ENCODE measurements at regions not wholly inside any gene's neighbourhood (a gene's known extent, or its start where the extent isn't known, plus 50 kb on each side); places are given as distances from the start of the nearest gene placed in this dataset.

GRCh38 chr18:6650747-6651146 is 78.8 kb upstream of the ARHGAP28 start:
- no peak for DNase-seq (ENCODE audit: extremely low read depth, insufficient read length)

DNA sequence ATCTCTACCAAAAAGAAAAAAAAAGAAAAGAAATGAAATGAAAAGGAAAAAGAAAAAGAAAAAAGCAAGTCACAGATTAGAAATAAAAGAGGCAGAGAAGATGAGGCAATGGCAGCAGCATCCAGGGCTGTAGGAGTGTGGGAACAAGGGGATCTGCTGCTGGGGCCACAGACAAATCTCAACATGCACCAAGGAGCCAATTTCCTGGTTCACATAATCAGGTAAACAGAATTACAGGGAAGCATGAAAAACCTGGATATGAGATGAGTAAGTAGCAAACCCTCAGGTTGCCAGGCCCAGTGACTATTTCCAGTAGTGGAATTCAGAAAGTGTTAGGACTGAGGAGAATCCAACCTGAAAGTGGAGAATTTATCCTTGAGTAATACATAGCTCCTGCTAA is 77.4 kb upstream of the ARHGAP28 start:
- DNase-seq (ENCODE audit: extremely low read depth, insufficient read length): no peak
- Histone ChIP-seq H3K36me3 (ENCODE audit: control insufficient read depth, insufficient read depth, low read length) (no peaks in the 10 kb centered on the region), H3K4me3 (replicated peaks; ENCODE audit: low read depth, low read length) (no peak overlapping the region), H3K27me3 (replicated peaks; ENCODE audit: control insufficient read depth, insufficient read depth, low read length) (no peaks in the 10 kb centered on the region; the same call in 1 of the 2 replicates)
- TF ChIP-seq, protein P1, sequence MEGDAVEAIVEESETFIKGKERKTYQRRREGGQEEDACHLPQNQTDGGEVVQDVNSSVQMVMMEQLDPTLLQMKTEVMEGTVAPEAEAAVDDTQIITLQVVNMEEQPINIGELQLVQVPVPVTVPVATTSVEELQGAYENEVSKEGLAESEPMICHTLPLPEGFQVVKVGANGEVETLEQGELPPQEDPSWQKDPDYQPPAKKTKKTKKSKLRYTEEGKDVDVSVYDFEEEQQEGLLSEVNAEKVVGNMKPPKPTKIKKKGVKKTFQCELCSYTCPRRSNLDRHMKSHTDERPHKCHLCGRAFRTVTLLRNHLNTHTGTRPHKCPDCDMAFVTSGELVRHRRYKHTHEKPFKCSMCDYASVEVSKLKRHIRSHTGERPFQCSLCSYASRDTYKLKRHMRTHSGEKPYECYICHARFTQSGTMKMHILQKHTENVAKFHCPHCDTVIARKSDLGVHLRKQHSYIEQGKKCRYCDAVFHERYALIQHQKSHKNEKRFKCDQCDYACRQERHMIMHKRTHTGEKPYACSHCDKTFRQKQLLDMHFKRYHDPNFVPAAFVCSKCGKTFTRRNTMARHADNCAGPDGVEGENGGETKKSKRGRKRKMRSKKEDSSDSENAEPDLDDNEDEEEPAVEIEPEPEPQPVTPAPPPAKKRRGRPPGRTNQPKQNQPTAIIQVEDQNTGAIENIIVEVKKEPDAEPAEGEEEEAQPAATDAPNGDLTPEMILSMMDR (IDR thresholded peaks at IDR 0.05; ENCODE audit: insufficient read depth, low read length, poor library complexity, severe bottlenecking): no peak

More at GRCh38 chr18:6650747-6651146, 78.8 kb upstream of the ARHGAP28 start:
- Histone ChIP-seq H3K4me3 (replicated peaks; ENCODE audit: low read depth, low read length) (no peak overlapping the region), H3K27me3 (replicated peaks; ENCODE audit: control insufficient read depth, insufficient read depth, low read length) (no peaks in the 10 kb centered on the region; the same call in 1 of the 2 replicates), H3K36me3 (ENCODE audit: control insufficient read depth, insufficient read depth, low read length) (no peaks in the 10 kb centered on the region)
- TF ChIP-seq, protein P1 (IDR thresholded peaks at IDR 0.05; ENCODE audit: insufficient read depth, low read length, poor library complexity, severe bottlenecking): no peak

DNA sequence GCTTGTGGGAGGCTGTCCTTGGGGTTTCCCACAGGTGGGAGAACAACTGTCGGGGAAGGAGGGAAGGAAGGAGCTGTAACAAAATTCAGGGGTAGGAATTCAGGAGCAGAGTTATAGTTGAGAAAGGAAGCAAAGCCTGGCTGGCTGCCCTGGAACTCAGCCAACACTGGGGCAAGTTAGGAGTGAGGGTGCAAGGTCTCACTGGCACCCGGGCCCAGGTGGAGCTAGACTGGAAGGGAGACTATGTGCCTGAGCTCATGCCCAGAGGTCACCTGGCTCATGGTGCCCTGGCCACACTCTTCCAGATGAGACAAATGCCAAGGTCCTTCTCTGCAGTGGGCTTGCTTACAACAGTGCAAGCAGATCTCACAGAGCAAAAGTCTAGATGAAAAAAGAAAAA is 75.6 kb upstream of the ARHGAP28 start:
- H3K27me3 ChIP-seq (replicated peaks; ENCODE audit: control insufficient read depth, insufficient read depth, low read length): no peaks in the 10 kb centered on the region; the same call in 1 of the 2 replicates
- TF ChIP-seq, protein P1 (IDR thresholded peaks at IDR 0.05; ENCODE audit: insufficient read depth, low read length, poor library complexity, severe bottlenecking): no peak
- no peak overlapping the region for H3K4me3 ChIP-seq (replicated peaks; ENCODE audit: low read depth, low read length)
- no peak for DNase-seq (ENCODE audit: extremely low read depth, insufficient read length)
- H3K36me3 ChIP-seq (ENCODE audit: control insufficient read depth, insufficient read depth, low read length): no peaks in the 10 kb centered on the region

DNA sequence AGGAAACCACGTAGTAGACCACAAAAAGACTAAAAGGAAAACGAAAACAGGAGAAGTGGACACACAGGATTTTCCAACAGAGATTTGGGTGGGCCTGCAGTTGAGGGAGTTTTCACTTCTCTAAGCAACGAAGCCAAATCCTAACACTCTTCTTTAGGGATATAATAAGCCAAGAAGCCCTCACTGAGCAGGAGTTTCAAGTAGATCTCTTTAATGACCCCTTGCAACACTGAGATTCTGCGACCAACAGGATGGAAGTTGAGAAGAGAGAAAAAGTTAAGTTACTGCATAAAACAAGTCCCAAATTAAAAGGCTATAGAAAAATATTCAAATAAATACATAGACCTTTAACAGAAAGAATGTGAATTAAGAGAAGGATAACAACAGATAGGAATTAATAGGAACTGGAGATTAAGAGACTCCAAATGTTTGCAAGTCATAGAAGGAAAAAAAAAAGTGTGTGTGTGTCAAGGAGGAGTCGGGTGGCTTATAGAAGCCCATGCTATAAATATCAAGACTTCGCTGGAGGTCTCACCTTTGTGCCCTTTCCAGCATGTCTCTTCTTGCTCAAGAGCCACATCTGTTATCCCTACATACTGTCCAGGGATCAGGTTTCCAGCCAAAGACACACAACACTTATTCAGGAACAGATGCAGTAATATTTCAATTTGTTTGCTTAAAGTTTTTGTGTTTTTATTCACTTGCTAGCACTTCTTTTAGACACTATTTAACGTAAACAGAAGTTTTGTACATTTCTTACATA is 69.4 kb upstream of the ARHGAP28 start:
- no peak for DNase-seq (ENCODE audit: extremely low read depth, insufficient read length)
- Histone ChIP-seq H3K4me3 (replicated peaks; ENCODE audit: low read depth, low read length) (no peak overlapping the region), H3K36me3 (ENCODE audit: control insufficient read depth, insufficient read depth, low read length) (no peaks in the 10 kb centered on the region), H3K27me3 (replicated peaks; ENCODE audit: control insufficient read depth, insufficient read depth, low read length) (no peaks in the 10 kb centered on the region; the same call in 1 of the 2 replicates)
- TF ChIP-seq, protein P1 (IDR thresholded peaks at IDR 0.05; ENCODE audit: insufficient read depth, low read length, poor library complexity, severe bottlenecking): no peak

- TF ChIP-seq, protein P1 (IDR thresholded peaks at IDR 0.05; ENCODE audit: insufficient read depth, low read length, poor library complexity, severe bottlenecking): no peak
- Histone ChIP-seq H3K27me3 (replicated peaks; ENCODE audit: control insufficient read depth, insufficient read depth, low read length) (no peaks in the 10 kb centered on the region; the same call in 1 of the 2 replicates), H3K4me3 (replicated peaks; ENCODE audit: low read depth, low read length) (no peak overlapping the region), H3K36me3 (ENCODE audit: control insufficient read depth, insufficient read depth, low read length) (no peaks in the 10 kb centered on the region)
- no peak for DNase-seq (ENCODE audit: extremely low read depth, insufficient read length)
Observed at GRCh38 chr18:6661692-6662415, 67.7 kb upstream of the ARHGAP28 start.

Measured in GM06990 (cell line).